A673 (cell line): ENCODE measurements at regions not wholly inside any gene's neighbourhood (a gene's known extent, or its start where the extent isn't known, plus 50 kb on each side); places are given as distances from the start of the nearest gene placed in this dataset.

ENCODE experiments used
- BruUV-seq: library from RNA; stranded (reverse); fragments of 400-500 nt; replicated peaks from 2 replicates; lab custom pipeline; 2021; lab: Mats Ljungman, UMichigan
- CTCF ChIA-PET: fragments of 300-600 bp; sonication (Branson Sonifier 250); formaldehyde crosslinking; loops from one replicate; lab custom pipeline; 2022; ENCODE audit warnings: antibody characterized with exemption; lab: Charles Lee
- POLR2A ChIA-PET: fragments of 300-600 bp; sonication (Branson Sonifier 250); formaldehyde crosslinking; loops from one replicate; lab custom pipeline; 2022; ENCODE audit warnings: antibody characterized with exemption; ENCODE audit not compliant: low non-redundant PET; lab: Charles Lee
- DNase-seq: peaks from one replicate; pipeline ENCODE4 v3.0.0-alpha.2; 2015; ENCODE audit warnings: low spot score
- H3K27ac ChIP-seq: fragments of 200-600 bp; sonication (generic); 2 replicates; pipeline ENCODE4 v1.5.1; 2016; ENCODE audit warnings: mixed run types, low read depth, mild to moderate bottlenecking, mixed read lengths, antibody characterized with exemption, low read length; ENCODE audit not compliant: poor library complexity, severe bottlenecking
- H3K27me3 ChIP-seq: fragments of 200-600 bp; sonication (generic); replicated peaks from 2 replicates; pipeline ENCODE4 v1.6.1; 2017; ENCODE audit warnings: mixed run types, low read depth, mild to moderate bottlenecking, mixed read lengths, antibody characterized with exemption, low read length; ENCODE audit not compliant: insufficient read depth, poor library complexity
- H3K36me3 ChIP-seq: fragments of 200-600 bp; sonication (generic); 2 replicates; pipeline ENCODE4 v1.6.1; 2016; ENCODE audit warnings: mixed run types, mild to moderate bottlenecking, mixed read lengths, antibody characterized with exemption, low read length; ENCODE audit not compliant: insufficient read depth, poor library complexity, severe bottlenecking
- H3K4me1 ChIP-seq: fragments of 200-600 bp; sonication (generic); 2 replicates; pipeline ENCODE4 v1.6.1; 2017; ENCODE audit warnings: mixed run types, mild to moderate bottlenecking, mixed read lengths, antibody characterized with exemption, low read length; ENCODE audit not compliant: insufficient read depth, poor library complexity, severe bottlenecking
- H3K4me3 ChIP-seq: fragments of 200-600 bp; sonication (generic); 2 replicates; pipeline ENCODE4 v1.5.1; 2016; ENCODE audit warnings: low read depth, mixed run types, mild to moderate bottlenecking, mixed read lengths, low read length; ENCODE audit not compliant: poor library complexity, severe bottlenecking
- H3K9me3 ChIP-seq: fragments of 200-600 bp; sonication (generic); 2 replicates; pipeline ENCODE4 v1.6.1; 2016; ENCODE audit warnings: mixed run types, low read depth, mild to moderate bottlenecking, mixed read lengths, antibody characterized with exemption, low read length; ENCODE audit not compliant: poor library complexity, severe bottlenecking
- CTCF ChIP-seq: fragments of 300-800, 200-600 bp; sonication (generic); conservative IDR thresholded peaks from 2 replicates; pipeline ENCODE4 v1.5.1; 2017; ENCODE audit warnings: low read depth, mild to moderate bottlenecking, antibody characterized with exemption, low read length, moderate library complexity, mixed read lengths
- EZH2 ChIP-seq: fragments of 200-600 bp; sonication (generic); IDR thresholded peaks from 2 replicates; pipeline ENCODE4 v1.6.1; 2017; ENCODE audit warnings: borderline replicate concordance, low read depth, mild to moderate bottlenecking, mixed read lengths, antibody characterized with exemption, low read length; ENCODE audit not compliant: poor library complexity, severe bottlenecking
- intact Hi-C: fragments of 100-400 bp; cut with micrococcal nuclease; formaldehyde crosslinking; loops from one replicate; pipeline ENCODE4 v1.10.0; 2022; ENCODE audit not compliant: unreplicated experiment

- CTCF ChIA-PET: no interaction called here
- peaks cover 17% of the 10 kb centered on the region for H3K4me1 ChIP-seq
- POLR2A ChIA-PET: no interaction called here
- H3K27me3 ChIP-seq: no peaks in the 10 kb centered on the region
- H3K36me3 ChIP-seq: no peaks in the 10 kb centered on the region
- TF ChIP-seq EZH2 (no peak), CTCF (no peak)
- H3K4me3 ChIP-seq: no peak overlapping the region
- DNase-seq: peak; percentile 72
- peak overlapping the region; percentile 47 for H3K27ac ChIP-seq
- H3K9me3 ChIP-seq: no peaks in the 10 kb centered on the region
- intact Hi-C loops: loop anchor here (10.0 kb wide), 2 partner anchors 296 to 396 kb away; no protein-coding TSS in a partner anchor
- BruUV-seq: no TSS peak
These were observed 2743.3 kb upstream of the PCDH20 start for GRCh38 chr13:64158908-64159307.

- intact Hi-C loops: loop anchor here (10.0 kb wide), 2 partner anchors 300 to 400 kb away; no protein-coding TSS in a partner anchor
- Histone ChIP-seq H3K4me3 (no peak overlapping the region), H3K27me3 (no peaks in the 10 kb centered on the region), H3K9me3 (peaks cover 15% of the 10 kb centered on the region), H3K27ac (no peak overlapping the region), H3K4me1 (peaks cover 17% of the 10 kb centered on the region), H3K36me3 (no peaks in the 10 kb centered on the region)
- no TSS peak for BruUV-seq
- DNase-seq: peak; percentile 70
- POLR2A ChIA-PET: no interaction called here
- TF ChIP-seq EZH2 (no peak), CTCF (peak; percentile 63)
- CTCF ChIA-PET: no interaction called here
These were observed 2738.9 kb upstream of the PCDH20 start for GRCh38 chr13:64154514-64154913.

GRCh38 chr13:64130600-64130999, 2715.0 kb upstream of the PCDH20 start:
- Histone ChIP-seq H3K9me3 (no peaks in the 10 kb centered on the region), H3K27ac (no peak overlapping the region), H3K4me3 (no peak overlapping the region), H3K27me3 (no peaks in the 10 kb centered on the region), H3K4me1 (peaks cover 24% of the 10 kb centered on the region), H3K36me3 (no peaks in the 10 kb centered on the region)
- BruUV-seq: no TSS peak
- TF ChIP-seq CTCF: no peak
- no peak for TF ChIP-seq EZH2
- ChIA-PET CTCF (no interaction called here), POLR2A (no interaction called here)
- DNase-seq: no peak
- intact Hi-C loops: no loop called here
